MM.1S (cell line): ENCODE measurements at regions not wholly inside any gene's neighbourhood (a gene's known extent, or its start where the extent isn't known, plus 50 kb on each side); places are given as distances from the start of the nearest gene placed in this dataset.

Source experiments
- CTCF ChIP-seq: fragments of 300-600 bp; sonication (generic); IDR thresholded peaks from 2 replicates; pipeline ENCODE4 v1.5.1; 2016; ENCODE audit warnings: antibody characterized with exemption, low read length, mixed read lengths
- EZH2 ChIP-seq: fragments of 300-600 bp; sonication (generic); optimal IDR thresholded peaks from 2 replicates; pipeline ENCODE3; 2017; ENCODE audit warnings: low read depth, mild to moderate bottlenecking, antibody characterized with exemption, low read length, mixed read lengths

DNA sequence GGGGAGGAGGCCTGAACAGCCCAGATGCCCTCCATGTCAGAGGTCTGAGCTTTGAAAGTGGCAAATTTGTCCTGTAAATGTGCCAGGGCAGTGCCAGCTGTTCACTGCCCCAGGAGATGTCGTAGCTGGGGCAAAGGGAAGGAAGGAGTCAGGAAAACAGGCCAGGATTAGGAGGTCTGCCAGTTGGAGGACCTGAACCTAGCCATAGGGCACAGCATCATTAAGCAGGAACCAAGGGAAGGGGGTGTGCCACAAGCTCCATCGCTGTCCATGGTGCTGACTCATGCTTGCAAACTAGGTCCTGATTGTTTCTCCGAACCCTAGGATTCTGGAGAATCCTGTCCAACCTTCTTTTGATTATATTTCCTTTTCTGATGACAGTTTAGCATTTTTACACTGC is 124.2 kb downstream of the TMEM132E start:
- TF ChIP-seq CTCF = no peak
- no peak for TF ChIP-seq EZH2
